NCI-H82 treated with DMSO at 0.1 percent for 48 hours (cell line): ENCODE measurements at regions not wholly inside any gene's neighbourhood (a gene's known extent, or its start where the extent isn't known, plus 50 kb on each side); places are given as distances from the start of the nearest gene placed in this dataset.

ENCODE experiments used
- DNase-seq: peaks from one replicate; lab custom pipeline; 2025; ENCODE audit not compliant: unreplicated experiment; lab: John Stamatoyannopoulos, UW

DNA sequence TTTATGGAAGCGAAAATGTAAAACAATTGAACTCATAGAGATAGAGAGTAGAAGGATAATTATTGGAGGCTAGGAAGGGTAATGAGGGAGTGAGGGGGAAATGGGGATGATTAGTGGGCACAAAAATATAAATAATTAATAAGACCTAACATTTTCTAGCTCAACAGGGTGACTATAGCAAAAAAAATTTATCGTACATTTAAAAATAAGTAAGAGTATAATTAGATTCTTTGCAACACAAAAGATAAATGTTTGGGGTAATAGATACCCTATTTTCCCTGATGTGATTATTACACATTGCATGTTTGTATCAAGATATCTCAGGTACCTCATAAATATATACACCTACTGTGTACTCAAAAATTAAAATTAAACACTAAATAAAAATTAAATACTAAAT lies 1070.0 kb downstream of the LRFN5 start:
- DNase-seq, result no peak

DNA sequence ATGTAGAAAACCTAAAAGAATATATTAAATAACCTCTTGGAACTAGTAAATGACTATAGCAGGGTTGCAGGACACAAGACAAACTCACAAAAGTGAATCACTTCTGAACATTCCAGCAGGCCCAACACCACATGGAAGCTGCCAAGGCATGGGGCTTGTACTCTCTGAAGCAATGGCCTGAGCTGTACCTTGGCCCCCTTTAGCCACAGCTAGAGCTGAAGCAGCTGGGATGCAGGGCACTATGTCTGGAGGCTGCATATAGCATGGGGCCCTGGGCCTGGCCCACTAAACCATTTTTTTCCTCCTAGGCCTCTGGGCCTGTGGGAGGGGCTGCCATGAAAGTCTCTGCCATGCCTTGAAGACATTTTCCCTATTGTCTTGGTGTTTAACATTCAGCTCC lies 1067.3 kb downstream of the LRFN5 start:
- DNase-seq, result no peak

DNA sequence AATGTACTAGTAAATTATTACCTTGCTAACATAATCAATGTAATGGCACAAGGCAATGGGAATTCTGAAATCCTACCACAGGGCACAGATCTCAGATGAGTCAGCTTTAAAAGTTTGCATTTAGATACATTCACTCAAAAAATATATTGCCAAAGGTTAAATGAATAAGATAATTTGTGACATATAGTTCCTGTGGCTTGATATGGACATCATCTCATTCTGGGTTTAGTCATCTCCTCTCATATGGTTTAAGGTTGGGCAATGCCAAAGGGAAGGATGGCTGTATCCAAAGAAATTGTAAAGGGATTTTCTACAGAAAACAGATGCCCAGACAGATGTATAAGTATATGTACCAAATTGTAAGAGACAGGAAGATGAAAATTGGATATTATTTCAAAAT lies 1065.0 kb downstream of the LRFN5 start:
- no peak for DNase-seq

DNA sequence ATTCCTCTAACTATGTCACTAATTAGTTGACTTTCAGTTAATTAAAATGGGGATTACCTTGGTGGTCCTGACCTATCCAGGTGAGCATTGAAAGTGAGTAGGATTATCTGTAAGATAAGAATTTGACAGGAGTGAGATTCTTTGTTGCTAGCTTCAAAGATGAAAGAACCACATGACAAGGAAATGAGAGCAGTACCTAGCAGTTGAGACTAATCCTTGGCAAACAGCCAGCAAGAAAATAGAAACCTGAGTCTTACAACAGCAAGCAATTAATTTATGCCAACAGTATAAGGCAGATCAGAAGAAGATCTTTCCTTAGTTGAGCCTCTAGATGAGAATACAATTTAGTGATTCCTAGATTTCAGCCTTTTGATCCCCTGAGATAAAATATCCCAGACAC lies 1058.4 kb downstream of the LRFN5 start:
- DNase-seq, result no peak

DNA sequence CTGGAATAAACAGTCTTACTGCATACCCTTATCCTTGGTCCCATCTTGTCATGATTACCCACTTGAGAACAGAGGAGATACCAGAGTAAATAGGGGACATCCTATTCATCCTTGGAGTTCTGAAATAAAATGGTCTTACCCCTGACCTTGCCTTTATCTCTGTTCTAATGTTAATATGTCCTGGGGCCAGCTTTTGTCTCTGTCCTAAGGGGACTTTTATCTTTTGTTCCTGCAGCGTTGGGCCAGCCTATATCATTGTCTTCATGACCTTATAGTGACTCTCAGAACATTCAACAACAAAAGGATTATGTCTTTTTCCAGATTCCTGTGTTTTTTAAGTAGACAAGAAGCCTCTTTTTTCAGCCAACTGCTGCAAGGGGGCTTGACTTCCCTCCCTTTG lies 1057.5 kb downstream of the LRFN5 start:
- no peak for DNase-seq

DNA sequence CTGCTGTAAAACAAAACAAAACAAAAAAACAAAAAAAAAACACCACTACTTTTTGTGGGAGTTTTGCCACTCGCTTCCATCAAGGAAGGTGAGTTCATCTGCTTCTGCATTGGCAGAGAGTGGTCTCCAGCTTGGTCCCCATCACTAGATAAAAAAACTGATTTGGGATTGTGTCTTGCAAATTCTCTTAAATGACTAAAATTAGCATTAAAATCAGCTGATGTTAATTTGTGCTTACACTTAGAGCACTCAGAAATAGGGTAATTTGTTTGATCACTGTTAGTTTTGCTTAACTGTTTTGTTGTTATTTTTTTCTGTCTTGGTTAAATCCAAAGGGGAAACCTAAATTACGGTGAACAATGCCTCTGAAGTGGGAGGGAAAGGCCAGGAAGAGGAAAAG lies 1048.0 kb downstream of the LRFN5 start:
- no peak for DNase-seq

DNA sequence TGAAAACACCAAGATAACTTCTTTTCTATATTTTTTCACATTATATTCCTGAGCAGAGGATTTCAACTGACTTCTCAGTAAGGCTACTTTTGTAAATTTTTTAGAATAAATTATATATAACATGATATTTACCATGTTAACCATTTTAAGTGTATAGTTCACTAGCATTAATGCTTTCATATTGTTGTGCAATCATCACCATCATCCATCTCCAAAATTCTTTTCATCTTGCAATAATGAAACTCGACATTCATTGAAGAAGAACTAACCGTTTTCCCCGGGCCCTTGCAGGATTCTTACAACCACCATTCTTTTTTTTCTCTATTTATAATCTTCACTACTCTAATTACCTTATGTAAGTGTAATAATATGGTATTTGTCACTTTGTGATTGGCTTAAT lies 1036.1 kb downstream of the LRFN5 start:
- DNase-seq, result no peak

DNA sequence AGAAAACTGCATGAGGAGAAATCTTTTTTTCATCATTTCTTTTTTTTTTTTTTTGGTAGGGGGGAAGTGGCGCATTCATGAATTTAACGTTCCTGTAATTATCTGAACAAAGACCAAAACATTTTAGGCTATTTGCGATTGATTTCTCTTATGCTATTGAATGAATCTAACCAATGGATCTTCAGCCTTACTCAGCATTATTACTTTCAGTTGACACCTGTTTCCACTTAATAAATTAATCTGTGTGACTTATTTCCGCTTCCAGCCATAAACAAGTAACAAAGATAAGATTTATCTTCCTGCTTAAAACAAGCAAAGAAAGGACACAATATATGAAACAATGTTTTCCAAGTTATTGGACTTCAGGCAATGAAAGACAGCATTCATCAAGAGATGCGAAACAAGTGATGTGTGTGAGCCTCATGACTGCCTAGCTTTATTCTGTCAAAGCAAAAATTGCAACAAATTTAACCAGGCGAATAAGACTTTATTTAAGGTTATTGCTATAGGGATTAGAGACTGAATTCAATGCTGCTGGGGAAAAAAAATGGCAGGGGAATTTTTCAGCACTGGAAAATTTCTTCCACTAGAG lies 1026.9 kb downstream of the LRFN5 start:
- DNase-seq, result no peak

DNA sequence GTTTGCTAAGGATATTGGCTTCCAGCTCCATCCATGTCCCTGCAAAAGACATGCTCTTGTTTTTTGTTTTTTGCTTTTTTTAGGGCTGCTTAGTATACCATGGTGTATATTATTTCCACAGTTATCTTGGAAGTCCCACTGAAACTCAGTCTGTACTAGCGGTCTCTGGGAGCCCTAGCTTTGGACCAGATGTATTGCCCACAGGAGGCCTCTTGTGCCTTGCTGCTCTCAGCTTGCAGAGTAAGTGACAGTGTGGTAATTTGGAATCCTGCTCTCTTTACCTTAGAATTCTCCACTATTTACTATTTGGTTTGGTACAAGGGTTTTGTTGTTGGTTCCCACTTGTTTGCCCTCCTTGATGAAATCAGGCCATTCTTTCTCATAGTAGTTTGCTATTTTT lies 1022.9 kb downstream of the LRFN5 start:
- no peak for DNase-seq

DNA sequence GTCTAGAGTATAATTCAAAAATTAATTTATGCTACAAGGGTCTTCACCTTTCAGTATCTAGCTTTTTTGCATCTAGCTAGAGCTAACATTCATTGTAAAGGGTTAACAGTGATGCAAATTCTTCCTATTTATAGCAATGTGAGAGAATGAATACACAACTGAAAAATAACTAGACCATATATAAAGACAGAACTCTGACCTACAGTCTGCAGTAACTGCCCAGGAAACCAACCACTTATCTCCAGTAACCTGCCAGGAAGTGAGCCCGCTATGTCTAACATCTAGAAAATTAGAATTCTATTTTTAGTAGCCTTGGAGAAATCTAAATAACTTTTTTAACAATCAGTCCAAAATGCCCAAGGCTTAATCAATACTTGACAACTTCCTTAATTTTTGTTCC lies 1021.9 kb downstream of the LRFN5 start:
- no peak for DNase-seq

DNA sequence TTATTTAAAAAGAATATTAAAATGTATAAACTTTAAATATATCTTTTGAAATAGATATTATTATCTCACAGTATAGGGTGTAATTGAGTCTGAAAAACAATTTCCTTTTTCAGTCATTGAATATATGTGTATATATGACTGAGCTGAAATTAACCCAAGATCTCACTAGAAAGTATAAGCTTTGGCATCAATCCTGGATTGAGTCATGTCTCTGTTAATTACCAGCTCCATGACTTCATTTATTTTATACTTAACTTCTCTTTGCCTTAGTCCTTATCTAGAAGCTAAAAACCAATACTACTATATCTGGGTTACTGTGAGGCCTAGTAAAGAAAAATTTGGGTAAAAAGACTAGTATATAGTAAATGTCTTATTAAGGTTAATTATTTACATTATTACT lies 1020.3 kb downstream of the LRFN5 start:
- no peak for DNase-seq

DNA sequence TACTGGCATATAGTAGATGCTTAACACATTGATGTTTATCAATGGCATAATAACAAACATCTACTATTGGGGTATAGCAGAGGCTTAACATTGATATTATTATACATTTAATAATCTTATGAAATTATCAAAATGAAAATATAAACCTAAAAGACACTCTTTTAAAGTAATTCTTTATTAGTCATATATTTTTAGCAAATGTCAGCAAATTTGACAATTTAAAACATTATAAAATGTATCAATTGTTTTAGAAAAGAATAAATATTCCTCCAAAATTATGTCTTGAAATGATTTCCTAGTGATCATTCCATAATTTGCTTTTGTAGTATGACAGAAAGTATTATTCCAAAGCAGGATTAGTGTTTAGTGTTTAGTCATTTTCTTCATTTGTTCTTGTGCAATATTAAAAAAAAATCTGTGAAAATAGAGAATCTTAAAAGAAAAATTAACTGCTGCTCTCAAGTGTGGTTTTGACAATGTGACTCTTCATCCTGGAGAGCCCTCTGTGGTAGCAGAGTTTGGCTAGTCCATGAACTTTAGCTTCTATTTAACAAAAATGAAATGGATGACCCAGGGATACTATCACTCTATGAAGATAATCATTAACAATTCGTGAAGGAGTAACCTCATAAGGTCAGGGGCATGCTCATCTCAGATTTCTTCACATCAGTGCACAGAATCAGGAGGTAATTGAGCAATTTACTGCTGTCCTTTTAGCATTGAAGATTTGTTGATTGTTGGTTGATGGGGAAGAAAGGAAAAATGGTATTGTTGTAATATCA lies 1018.5 kb downstream of the LRFN5 start:
- no peak for DNase-seq

DNA sequence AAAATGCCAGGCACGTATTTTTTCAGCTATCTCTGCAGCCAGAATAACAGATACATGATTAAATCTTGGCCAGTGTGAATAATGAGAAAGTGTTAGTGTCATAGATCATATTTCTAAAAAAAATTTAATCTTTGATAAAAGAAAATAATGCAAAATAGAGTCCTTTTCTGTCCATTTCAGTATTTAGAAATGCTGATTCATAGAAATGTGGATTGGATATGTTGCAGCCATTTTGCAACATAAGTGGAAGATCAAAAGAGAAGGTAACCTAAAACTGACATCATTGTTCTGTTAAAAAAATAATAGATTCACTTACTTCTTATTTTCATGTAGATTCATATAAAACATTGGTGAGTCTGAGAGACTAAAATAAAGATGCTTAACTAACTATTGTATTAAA lies 1010.3 kb downstream of the LRFN5 start:
- no peak for DNase-seq

DNA sequence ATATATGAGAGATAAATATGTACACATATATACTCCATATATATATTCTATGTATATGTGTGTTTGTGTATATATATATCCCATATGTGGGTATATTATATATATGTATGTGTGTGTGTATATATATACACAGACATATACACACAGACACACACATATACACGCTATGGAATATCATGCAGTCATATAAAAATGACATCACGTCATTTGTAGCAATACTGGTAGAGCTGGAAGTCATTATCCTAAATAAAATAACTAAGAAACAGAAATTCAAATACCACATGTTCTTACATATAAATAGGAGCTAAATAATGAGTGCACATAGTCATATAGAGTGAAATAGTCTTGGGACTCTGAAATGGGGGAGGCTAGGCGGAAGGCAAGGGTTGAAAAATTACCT lies 1000.2 kb downstream of the LRFN5 start:
- no peak for DNase-seq

DNA sequence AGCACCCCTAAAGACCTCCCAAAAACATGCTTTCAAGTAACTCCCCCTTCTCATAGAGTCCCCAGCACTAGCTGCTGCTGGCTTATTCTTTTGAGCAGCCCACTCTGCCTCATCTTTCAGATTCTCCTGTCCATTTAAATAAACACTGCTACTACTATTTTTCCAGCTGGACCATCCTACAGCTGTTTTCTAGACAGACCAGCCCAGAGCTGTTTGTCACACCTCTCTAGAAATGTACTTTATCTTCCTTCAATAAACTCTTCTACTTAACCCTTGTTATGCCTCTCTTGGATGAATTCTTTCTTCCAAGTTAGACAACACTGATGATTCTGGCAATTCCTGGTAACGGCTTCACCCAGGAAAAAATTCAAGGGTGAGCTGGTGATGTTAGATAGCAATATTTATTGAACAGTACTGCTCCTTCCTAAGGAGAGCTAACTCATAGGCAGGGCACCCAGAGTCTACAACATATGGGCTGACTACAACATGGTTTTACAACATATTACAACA lies 995.7 kb downstream of the LRFN5 start:
- DNase-seq, result no peak

DNA sequence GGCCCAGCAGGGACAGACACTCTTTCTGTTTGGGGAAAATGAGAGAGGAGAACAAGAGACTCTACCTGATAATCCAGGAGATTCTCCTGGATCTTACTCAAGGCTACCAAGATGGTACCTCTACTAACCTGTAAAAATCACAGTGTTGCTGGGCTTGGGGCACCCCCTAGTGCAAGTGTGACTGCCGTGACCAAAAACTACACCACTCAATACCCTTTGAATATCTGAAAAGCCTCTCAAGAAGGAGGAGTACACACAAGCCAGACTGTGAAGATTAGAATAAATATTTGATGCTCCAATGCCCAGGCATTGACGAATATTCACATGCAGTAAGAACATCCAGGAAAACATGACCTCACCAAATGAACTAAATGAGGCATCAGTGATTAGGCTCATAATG lies 965.4 kb downstream of the LRFN5 start:
- DNase-seq, result no peak

DNA sequence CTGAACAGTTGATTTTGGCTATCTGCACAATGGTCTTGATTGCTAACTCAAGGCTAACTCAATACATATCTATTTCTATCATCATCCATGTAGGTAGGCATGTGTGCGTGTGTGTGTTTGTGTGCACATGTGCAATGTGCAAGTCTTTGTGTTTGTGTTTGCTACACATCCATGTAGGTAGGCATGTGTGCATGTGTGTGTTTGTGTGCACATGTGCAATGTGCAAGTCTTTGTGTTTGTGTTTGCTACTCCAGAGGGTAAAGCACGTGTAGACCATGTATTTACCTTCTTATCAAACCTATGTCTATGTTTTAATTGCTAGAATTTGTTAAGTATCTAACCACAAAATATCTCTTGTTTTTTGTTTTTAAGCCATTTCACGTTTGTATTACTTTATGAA lies 962.6 kb downstream of the LRFN5 start:
- DNase-seq, result no peak

DNA sequence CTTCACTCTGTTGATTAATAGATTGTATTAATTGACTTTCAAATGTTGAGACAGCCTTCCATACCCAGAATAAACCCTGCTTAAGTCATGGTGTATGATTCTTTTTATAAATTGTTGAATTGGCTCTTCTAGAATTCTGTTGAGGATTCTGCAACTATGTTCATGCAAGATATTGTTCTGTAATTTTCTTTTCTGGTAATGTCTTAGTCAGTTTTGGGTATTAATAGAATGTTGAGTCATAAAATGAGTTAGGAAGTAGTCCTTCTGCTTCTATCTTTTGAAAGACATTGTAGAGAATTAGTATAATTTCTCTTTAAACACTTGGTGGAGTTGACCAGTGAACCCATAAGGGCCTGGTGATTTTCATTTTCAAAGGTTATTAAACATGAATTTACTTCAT lies 958.9 kb downstream of the LRFN5 start:
- DNase-seq, result no peak

DNA sequence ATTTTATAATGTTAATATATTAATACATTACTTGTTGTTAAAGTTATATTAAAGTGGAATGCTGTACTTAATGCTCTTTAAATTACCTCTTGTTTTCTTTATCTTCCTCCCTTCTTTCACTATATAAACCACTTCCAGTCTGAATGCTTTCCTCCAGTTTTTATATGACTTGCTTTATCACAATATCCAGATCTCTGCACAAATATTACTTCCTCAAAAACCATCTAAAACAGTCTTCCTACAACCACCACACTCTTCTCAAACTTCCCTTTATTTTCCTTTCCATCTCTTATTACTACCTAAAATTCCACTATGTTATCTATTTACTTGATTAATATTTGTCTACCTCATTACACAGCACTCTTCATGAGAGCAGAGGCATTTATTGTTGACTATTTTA lies 956.6 kb downstream of the LRFN5 start:
- DNase-seq, result no peak

DNA sequence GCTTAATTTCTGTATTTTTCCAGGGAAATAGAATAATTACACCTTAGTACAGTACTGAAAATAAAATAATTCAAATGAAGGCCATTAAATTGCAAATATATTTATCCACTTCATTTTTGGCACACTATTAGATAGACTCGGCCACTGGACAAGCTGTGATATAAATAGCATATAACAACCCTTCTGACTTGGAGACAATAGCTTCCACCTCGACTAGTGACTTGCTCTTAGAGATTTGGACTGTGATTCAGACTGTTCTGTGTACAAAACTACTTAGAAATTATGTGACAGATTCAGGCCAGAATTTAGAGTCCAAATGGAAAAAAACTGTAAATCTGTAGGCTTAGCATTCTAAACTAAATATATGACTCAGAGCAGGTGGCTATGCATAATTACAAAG lies 949.9 kb downstream of the LRFN5 start:
- no peak for DNase-seq

DNA sequence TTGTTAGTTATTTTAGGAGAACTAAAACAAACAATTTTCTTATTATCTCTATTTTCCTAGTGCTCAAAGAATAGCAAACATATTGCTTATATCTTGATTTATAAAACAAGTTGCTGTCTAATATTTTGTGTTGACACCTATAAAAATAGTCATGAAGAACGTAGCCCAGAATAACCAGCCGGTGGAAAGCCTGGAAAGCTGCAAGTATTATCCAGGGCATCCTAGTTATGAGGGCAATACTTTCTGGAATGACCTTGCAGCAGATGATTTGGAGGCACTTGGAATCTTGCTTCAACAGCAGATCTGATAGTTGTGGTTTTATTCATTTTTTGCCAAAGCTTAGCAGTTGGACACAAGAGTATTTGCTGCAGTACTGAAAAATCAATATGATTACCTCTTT lies 948.7 kb downstream of the LRFN5 start:
- no peak for DNase-seq

DNA sequence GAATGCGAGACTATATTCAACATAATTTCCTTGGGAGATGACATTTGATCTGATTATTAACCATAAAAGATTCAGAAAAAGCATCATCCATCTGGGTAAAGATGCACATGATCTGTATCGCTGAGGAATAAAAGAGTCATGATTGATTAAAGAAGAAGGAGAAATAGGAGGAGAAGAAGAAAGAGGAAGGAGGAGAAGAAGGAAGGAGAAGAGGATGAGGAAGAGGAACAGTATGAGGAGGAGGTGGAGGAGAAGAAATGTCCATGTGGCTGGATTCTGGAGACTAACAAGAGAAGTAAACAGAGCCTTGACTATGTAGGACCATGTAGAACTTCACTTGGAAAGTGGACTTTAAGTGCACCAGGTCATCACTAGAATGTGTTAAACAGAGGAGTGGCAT lies 947.4 kb downstream of the LRFN5 start:
- no peak for DNase-seq

DNA sequence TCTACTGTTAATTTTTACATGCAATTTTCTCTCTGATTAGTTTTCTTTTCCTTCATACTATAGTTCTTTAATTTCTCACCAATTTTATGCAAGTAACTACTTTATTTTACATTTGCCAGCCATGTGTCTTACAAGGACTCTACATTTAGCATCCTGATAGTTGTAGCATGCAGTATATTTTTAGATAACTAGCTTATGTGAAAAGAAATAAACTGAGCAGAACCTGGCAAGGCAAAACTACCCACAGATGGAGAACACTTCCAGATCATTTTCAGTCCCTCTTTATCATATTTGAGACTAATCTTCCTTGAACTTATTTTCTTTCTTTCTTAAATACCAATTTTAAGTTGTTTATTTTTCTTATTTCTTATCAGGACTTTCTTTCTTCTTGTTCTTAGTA lies 943.6 kb downstream of the LRFN5 start:
- DNase-seq, result no peak
